Ovary (tissue), 3 donors: ENCODE measurements at regions not wholly inside any gene's neighbourhood (a gene's known extent, or its start where the extent isn't known, plus 50 kb on each side); places are given as distances from the start of the nearest gene placed in this dataset.

ENCODE experiments used
- EP300 ChIP-seq: sonication (generic); formaldehyde crosslinking; IDR thresholded peaks from one replicate; pipeline ENCODE4 v1.6.1; 2017; ENCODE audit warnings: antibody characterized with exemption
- POLR2A ChIP-seq: fragments of 450-650 bp; IDR thresholded peaks from one replicate; pipeline ENCODE4 v1.6.1; 2017; ENCODE audit warnings: antibody characterized with exemption, mild to moderate bottlenecking, moderate library complexity
- TF ChIP-seq, protein P1 (sequence below), 3 donors: fragments of 450-650 bp in 2 of 3; fragments of 200-600 bp in 1 of 3; IDR thresholded peaks; one replicate each; pipeline versions ENCODE4 v1.5.1 to v1.8.0; 2016 to 2022; ENCODE audit warnings: antibody characterized with exemption in 3 of 3, mild to moderate bottlenecking in 1 of 3
- donor health status: DM: no; HTN: no; CAD: no.

DNA sequence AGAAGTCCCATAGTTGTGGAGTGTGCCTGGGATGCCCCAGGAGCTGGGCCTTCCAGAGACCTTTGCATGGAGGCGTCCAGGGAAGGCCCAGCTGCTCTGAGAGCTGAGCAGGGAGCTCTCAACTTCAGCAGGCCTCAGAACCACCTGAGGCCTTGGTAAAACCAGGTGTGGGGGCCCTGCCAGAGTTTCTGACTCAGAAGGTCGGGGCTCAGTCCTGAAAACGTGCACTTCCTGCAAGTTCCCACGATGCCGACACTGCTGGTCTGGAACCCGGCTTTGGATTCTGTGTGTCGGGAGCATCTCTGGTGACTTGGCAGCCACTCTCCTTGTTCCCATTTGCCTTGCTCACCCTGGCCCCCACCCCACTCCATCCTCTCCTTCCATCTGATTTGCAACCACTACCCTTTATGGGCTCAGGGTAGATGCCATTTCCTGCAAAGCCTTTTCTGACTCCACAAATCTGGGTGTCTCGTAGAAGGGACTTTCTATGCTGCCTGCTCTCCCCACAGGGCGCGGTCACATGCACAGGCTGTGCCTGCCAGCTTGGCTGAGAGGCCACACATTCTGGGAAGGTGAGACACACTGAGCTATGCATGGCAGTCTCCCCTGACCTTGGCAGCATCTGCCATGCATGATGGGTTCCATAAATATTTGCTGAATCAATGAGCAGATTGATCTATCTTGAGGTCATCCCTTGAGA lies 244.7 kb downstream of the COL4A1 start:
- TF ChIP-seq, protein P1, sequence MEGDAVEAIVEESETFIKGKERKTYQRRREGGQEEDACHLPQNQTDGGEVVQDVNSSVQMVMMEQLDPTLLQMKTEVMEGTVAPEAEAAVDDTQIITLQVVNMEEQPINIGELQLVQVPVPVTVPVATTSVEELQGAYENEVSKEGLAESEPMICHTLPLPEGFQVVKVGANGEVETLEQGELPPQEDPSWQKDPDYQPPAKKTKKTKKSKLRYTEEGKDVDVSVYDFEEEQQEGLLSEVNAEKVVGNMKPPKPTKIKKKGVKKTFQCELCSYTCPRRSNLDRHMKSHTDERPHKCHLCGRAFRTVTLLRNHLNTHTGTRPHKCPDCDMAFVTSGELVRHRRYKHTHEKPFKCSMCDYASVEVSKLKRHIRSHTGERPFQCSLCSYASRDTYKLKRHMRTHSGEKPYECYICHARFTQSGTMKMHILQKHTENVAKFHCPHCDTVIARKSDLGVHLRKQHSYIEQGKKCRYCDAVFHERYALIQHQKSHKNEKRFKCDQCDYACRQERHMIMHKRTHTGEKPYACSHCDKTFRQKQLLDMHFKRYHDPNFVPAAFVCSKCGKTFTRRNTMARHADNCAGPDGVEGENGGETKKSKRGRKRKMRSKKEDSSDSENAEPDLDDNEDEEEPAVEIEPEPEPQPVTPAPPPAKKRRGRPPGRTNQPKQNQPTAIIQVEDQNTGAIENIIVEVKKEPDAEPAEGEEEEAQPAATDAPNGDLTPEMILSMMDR (IDR thresholded peaks at IDR 0.05) = no peak
- TF ChIP-seq EP300 (no peak), POLR2A (no peak)
